ENCODE measurements at regions not wholly inside any gene's neighbourhood (a gene's known extent, or its start where the extent isn't known, plus 50 kb on each side); places are given as distances from the start of the nearest gene placed in this dataset.

DNA sequence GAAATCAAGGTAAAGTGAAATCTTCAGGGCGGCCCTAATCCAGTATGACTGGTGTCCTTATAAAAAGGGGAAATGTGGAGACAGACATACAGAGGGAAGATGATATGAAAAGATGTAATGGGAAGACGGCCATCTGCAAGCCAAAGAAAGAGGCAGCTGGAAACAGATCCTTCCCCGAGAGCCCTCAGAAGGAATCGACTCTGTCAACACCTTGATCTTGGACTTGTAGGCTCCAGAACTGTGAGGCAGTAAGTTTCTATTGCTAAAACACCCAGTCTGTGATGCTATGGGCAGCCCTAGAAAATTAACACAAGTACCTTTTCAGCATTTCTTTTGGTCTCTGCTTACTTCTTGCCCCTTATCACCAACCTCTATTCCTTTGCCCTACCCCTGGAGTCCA, 174.7 kb upstream of the TPM1 start:
- H3K27me3 ChIP-seq (replicated peaks; ENCODE audit: insufficient read depth, low read depth, low read length, poor library complexity): no peaks in the 10 kb centered on the region
- no peaks in the 10 kb centered on the region for H3K4me1 ChIP-seq (ENCODE audit: insufficient read depth, low read length, poor library complexity, severe bottlenecking)
- no peaks in the 10 kb centered on the region for H3K36me3 ChIP-seq (ENCODE audit: insufficient read depth, low read length, poor library complexity, severe bottlenecking)
- ChIA-PET CTCF (no interaction called here), POLR2A (ENCODE audit: low non-redundant PET) (interaction anchor here (0.5 kb wide), 1 partner anchor 10 kb away, joined by 3 read pairs; no protein-coding TSS in a partner anchor)
- H3K9me3 ChIP-seq (ENCODE audit: low read depth, low read length, poor library complexity, severe bottlenecking): no peaks in the 10 kb centered on the region
- TF ChIP-seq EZH2 (IDR thresholded peaks at IDR 0.05; ENCODE audit: borderline replicate concordance, low read depth, low read length, poor library complexity, severe bottlenecking): no peak
- TF ChIP-seq, protein P1, sequence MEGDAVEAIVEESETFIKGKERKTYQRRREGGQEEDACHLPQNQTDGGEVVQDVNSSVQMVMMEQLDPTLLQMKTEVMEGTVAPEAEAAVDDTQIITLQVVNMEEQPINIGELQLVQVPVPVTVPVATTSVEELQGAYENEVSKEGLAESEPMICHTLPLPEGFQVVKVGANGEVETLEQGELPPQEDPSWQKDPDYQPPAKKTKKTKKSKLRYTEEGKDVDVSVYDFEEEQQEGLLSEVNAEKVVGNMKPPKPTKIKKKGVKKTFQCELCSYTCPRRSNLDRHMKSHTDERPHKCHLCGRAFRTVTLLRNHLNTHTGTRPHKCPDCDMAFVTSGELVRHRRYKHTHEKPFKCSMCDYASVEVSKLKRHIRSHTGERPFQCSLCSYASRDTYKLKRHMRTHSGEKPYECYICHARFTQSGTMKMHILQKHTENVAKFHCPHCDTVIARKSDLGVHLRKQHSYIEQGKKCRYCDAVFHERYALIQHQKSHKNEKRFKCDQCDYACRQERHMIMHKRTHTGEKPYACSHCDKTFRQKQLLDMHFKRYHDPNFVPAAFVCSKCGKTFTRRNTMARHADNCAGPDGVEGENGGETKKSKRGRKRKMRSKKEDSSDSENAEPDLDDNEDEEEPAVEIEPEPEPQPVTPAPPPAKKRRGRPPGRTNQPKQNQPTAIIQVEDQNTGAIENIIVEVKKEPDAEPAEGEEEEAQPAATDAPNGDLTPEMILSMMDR (conservative IDR thresholded peaks at IDR 0.05; ENCODE audit: low read depth, low read length): no peak
- no peak overlapping the region for H3K27ac ChIP-seq (ENCODE audit: low read depth, low read length, poor library complexity, severe bottlenecking)
- BruUV-seq (replicated peaks): no TSS peak
- intact Hi-C loops (cut with micrococcal nuclease; ENCODE audit: unreplicated experiment): no loop called here
- no peak overlapping the region for H3K4me3 ChIP-seq (ENCODE audit: low read depth, low read length, poor library complexity, severe bottlenecking)
- DNase-seq (ENCODE audit: low spot score): no peak

- DNase-seq (ENCODE audit: low spot score): no peak
- no peaks in the 10 kb centered on the region for H3K36me3 ChIP-seq (ENCODE audit: insufficient read depth, low read length, poor library complexity, severe bottlenecking)
- no TSS peak for BruUV-seq (replicated peaks)
- TF ChIP-seq, protein P1 (conservative IDR thresholded peaks at IDR 0.05; ENCODE audit: low read depth, low read length): no peak
- no peak for TF ChIP-seq EZH2 (IDR thresholded peaks at IDR 0.05; ENCODE audit: borderline replicate concordance, low read depth, low read length, poor library complexity, severe bottlenecking)
- no peaks in the 10 kb centered on the region for H3K9me3 ChIP-seq (ENCODE audit: low read depth, low read length, poor library complexity, severe bottlenecking)
- ChIA-PET CTCF (no interaction called here), POLR2A (ENCODE audit: low non-redundant PET) (interaction anchor here (0.5 kb wide), 1 partner anchor 10 kb away, joined by 3 read pairs; no protein-coding TSS in a partner anchor)
- H3K4me3 ChIP-seq (ENCODE audit: low read depth, low read length, poor library complexity, severe bottlenecking): no peak overlapping the region
- no peak overlapping the region for H3K27ac ChIP-seq (ENCODE audit: low read depth, low read length, poor library complexity, severe bottlenecking)
- intact Hi-C loops (cut with micrococcal nuclease; ENCODE audit: unreplicated experiment): no loop called here
- no peaks in the 10 kb centered on the region for H3K27me3 ChIP-seq (replicated peaks; ENCODE audit: insufficient read depth, low read depth, low read length, poor library complexity)
- no peaks in the 10 kb centered on the region for H3K4me1 ChIP-seq (ENCODE audit: insufficient read depth, low read length, poor library complexity, severe bottlenecking)
Observed at GRCh38 chr15:62868507-62868906, 174.0 kb upstream of the TPM1 start.

GRCh38 chr15:62869116-62869515, 173.4 kb upstream of the TPM1 start:
- Histone ChIP-seq H3K4me3 (ENCODE audit: low read depth, low read length, poor library complexity, severe bottlenecking) (no peak overlapping the region), H3K27me3 (replicated peaks; ENCODE audit: insufficient read depth, low read depth, low read length, poor library complexity) (no peaks in the 10 kb centered on the region), H3K4me1 (ENCODE audit: insufficient read depth, low read length, poor library complexity, severe bottlenecking) (no peaks in the 10 kb centered on the region), H3K9me3 (ENCODE audit: low read depth, low read length, poor library complexity, severe bottlenecking) (no peaks in the 10 kb centered on the region), H3K36me3 (ENCODE audit: insufficient read depth, low read length, poor library complexity, severe bottlenecking) (no peaks in the 10 kb centered on the region), H3K27ac (ENCODE audit: low read depth, low read length, poor library complexity, severe bottlenecking) (no peak overlapping the region)
- intact Hi-C loops (cut with micrococcal nuclease; ENCODE audit: unreplicated experiment): no loop called here
- BruUV-seq (replicated peaks): no TSS peak
- ChIA-PET CTCF (no interaction called here), POLR2A (ENCODE audit: low non-redundant PET) (no interaction called here)
- TF ChIP-seq EZH2 (IDR thresholded peaks at IDR 0.05; ENCODE audit: borderline replicate concordance, low read depth, low read length, poor library complexity, severe bottlenecking): no peak
- TF ChIP-seq, protein P1 (conservative IDR thresholded peaks at IDR 0.05; ENCODE audit: low read depth, low read length): no peak
- DNase-seq (ENCODE audit: low spot score): no peak

All from A673 (cell line).